Effector memory CD4-positive, alpha-beta T cell (primary cell): ENCODE measurements at regions not wholly inside any gene's neighbourhood (a gene's known extent, or its start where the extent isn't known, plus 50 kb on each side); places are given as distances from the start of the nearest gene placed in this dataset.
"Not testable (repeated sequence)": the region's sequence is repeated elsewhere in the genome, so short reads cannot be mapped to it uniquely, and the experiment has no call there.

ENCODE experiments used
- DNase-seq, 3 donors: peaks; one replicate each; pipeline ENCODE4 v3.0.0-alpha.2; 2020
- H3K27ac ChIP-seq: 2 replicates; pipeline ENCODE4 v1.7.0; 2013; ENCODE audit warnings: mild to moderate bottlenecking, low read length, moderate library complexity; ENCODE audit not compliant: insufficient read depth, poor library complexity, severe bottlenecking
- H3K27me3 ChIP-seq: replicated peaks from 2 replicates; pipeline ENCODE4 v1.7.0; 2013; ENCODE audit warnings: mild to moderate bottlenecking, low read length; ENCODE audit not compliant: insufficient read depth, control insufficient read depth, poor library complexity, severe bottlenecking
- H3K36me3 ChIP-seq: 2 replicates; pipeline ENCODE4 v1.7.0; 2013; ENCODE audit warnings: mild to moderate bottlenecking, low read length, moderate library complexity; ENCODE audit not compliant: control insufficient read depth, insufficient read depth
- H3K4me1 ChIP-seq: 2 replicates; pipeline ENCODE4 v1.7.0; 2013; ENCODE audit warnings: low read length, mild to moderate bottlenecking; ENCODE audit not compliant: control insufficient read depth, insufficient read depth, poor library complexity, severe bottlenecking
- H3K4me3 ChIP-seq: 2 replicates; pipeline ENCODE4 v1.7.0; 2013; ENCODE audit warnings: low read length, low read depth, mild to moderate bottlenecking; ENCODE audit not compliant: insufficient read depth, poor library complexity, severe bottlenecking
- H3K9me3 ChIP-seq: 2 replicates; pipeline ENCODE4 v1.7.0; 2013; ENCODE audit warnings: mild to moderate bottlenecking, low read length, moderate library complexity; ENCODE audit not compliant: control insufficient read depth

GRCh38 chr6:100230953-100231316 is 233.8 kb downstream of the SIM1 start:
- H3K27ac ChIP-seq = no peak overlapping the region
- DNase-seq = no peak
- H3K9me3 ChIP-seq = no peaks in the 10 kb centered on the region
- no peaks in the 10 kb centered on the region for H3K36me3 ChIP-seq
- H3K4me1 ChIP-seq = no peaks in the 10 kb centered on the region
- H3K4me3 ChIP-seq = no peak overlapping the region
- peaks cover 3% of the 10 kb centered on the region for H3K27me3 ChIP-seq

- H3K9me3 ChIP-seq = no peaks in the 10 kb centered on the region
- peaks cover 3% of the 10 kb centered on the region for H3K27me3 ChIP-seq
- DNase-seq = no peak
- no peaks in the 10 kb centered on the region for H3K36me3 ChIP-seq
- no peak overlapping the region for H3K27ac ChIP-seq
- no peaks in the 10 kb centered on the region for H3K4me1 ChIP-seq
- no peak overlapping the region for H3K4me3 ChIP-seq
Observed at GRCh38 chr6:100230115-100230952, 234.4 kb downstream of the SIM1 start.

GRCh38 chr6:100229512-100229911 is 235.2 kb downstream of the SIM1 start:
- Histone ChIP-seq H3K27me3 (peaks cover 3% of the 10 kb centered on the region), H3K4me3 (no peak overlapping the region), H3K36me3 (no peaks in the 10 kb centered on the region), H3K9me3 (no peaks in the 10 kb centered on the region), H3K27ac (no peak overlapping the region), H3K4me1 (no peaks in the 10 kb centered on the region)
- DNase-seq = no peak

GRCh38 chr6:100228834-100229441 is 234.9 kb upstream of the MCHR2 start:
- Histone ChIP-seq H3K36me3 (no peaks in the 10 kb centered on the region), H3K4me1 (no peaks in the 10 kb centered on the region), H3K9me3 (no peaks in the 10 kb centered on the region), H3K4me3 (peak overlapping the region; percentile 29), H3K27ac (no peak overlapping the region), H3K27me3 (peaks cover 3% of the 10 kb centered on the region)
- DNase-seq = peak in 2 of 3 donors; percentile 0 to 6

GRCh38 chr6:100228437-100228833 is 234.4 kb upstream of the MCHR2 start:
- Histone ChIP-seq H3K27ac (no peak overlapping the region), H3K4me1 (no peaks in the 10 kb centered on the region), H3K9me3 (no peaks in the 10 kb centered on the region), H3K27me3 (peaks cover 3% of the 10 kb centered on the region), H3K4me3 (peak overlapping the region; percentile 29), H3K36me3 (no peaks in the 10 kb centered on the region)
- no peak for DNase-seq

GRCh38 chr6:100226811-100227210 is 232.8 kb upstream of the MCHR2 start:
- no peak for DNase-seq
- Histone ChIP-seq H3K9me3 (no peaks in the 10 kb centered on the region), H3K27me3 (peaks cover 3% of the 10 kb centered on the region), H3K4me1 (no peaks in the 10 kb centered on the region), H3K27ac (no peak overlapping the region), H3K4me3 (no peak overlapping the region), H3K36me3 (no peaks in the 10 kb centered on the region)

- not testable (repeated sequence) for H3K9me3 ChIP-seq, H3K4me3 ChIP-seq, H3K27me3 ChIP-seq, H3K4me1 ChIP-seq, H3K27ac ChIP-seq, DNase-seq, H3K36me3 ChIP-seq
Observed at GRCh38 chr6:100223952-100224351, 229.9 kb upstream of the MCHR2 start.

- H3K4me1 ChIP-seq = no peaks in the 10 kb centered on the region
- H3K27ac ChIP-seq = no peak overlapping the region
- no peak overlapping the region for H3K4me3 ChIP-seq
- H3K9me3 ChIP-seq = no peaks in the 10 kb centered on the region
- no peaks in the 10 kb centered on the region for H3K36me3 ChIP-seq
- DNase-seq = no peak
- no peaks in the 10 kb centered on the region for H3K27me3 ChIP-seq
Observed at GRCh38 chr6:100220543-100220942, 226.5 kb upstream of the MCHR2 start.

GRCh38 chr6:100217225-100218012 is 223.4 kb upstream of the MCHR2 start:
- Histone ChIP-seq H3K4me3 (no peak overlapping the region), H3K4me1 (no peaks in the 10 kb centered on the region), H3K27me3 (no peaks in the 10 kb centered on the region), H3K27ac (no peak overlapping the region), H3K36me3 (no peaks in the 10 kb centered on the region), H3K9me3 (no peaks in the 10 kb centered on the region)
- no peak for DNase-seq

GRCh38 chr6:100216760-100217159 is 222.7 kb upstream of the MCHR2 start:
- no peaks in the 10 kb centered on the region for H3K4me1 ChIP-seq
- no peaks in the 10 kb centered on the region for H3K27me3 ChIP-seq
- H3K9me3 ChIP-seq = no peaks in the 10 kb centered on the region
- H3K36me3 ChIP-seq = no peaks in the 10 kb centered on the region
- no peak overlapping the region for H3K27ac ChIP-seq
- DNase-seq = no peak
- no peak overlapping the region for H3K4me3 ChIP-seq
